MCF 10A (cell line): ENCODE measurements at regions not wholly inside any gene's neighbourhood (a gene's known extent, or its start where the extent isn't known, plus 50 kb on each side); places are given as distances from the start of the nearest gene placed in this dataset.

ENCODE experiments used
- BruUV-seq: library from RNA; stranded (reverse); fragments of 400-500 nt; replicated peaks from 2 replicates; lab custom pipeline; 2021; lab: Mats Ljungman, UMichigan
- CTCF ChIA-PET: fragments of 300-600 bp; sonication (Branson Sonifier 250); formaldehyde crosslinking; extraction: SDS; loops from one replicate; lab custom pipeline; 2021; ENCODE audit warnings: antibody characterized with exemption, inconsistent platforms; lab: Yijun Ruan, JAX
- POLR2A ChIA-PET: fragments of 300-600, 350-650 bp; sonication (Branson Sonifier 250); formaldehyde crosslinking; extraction: SDS; loops from one replicate; lab custom pipeline; 2020; ENCODE audit warnings: antibody characterized with exemption, inconsistent platforms; lab: Yijun Ruan, JAX
- DNase-seq: peaks from one replicate; pipeline ENCODE4 v3.0.0-alpha.2; 2018; ENCODE audit not compliant: unreplicated experiment
- H3K27ac Mint-ChIP-seq: one replicate; pipeline ENCODE4 v1.8.0; 2022; ENCODE audit warnings: mild to moderate bottlenecking, low read depth, mixed read lengths; ENCODE audit not compliant: unreplicated experiment
- H3K27me3 Mint-ChIP-seq: one replicate; pipeline ENCODE4 v1.8.0; 2022; ENCODE audit warnings: mixed read lengths; ENCODE audit not compliant: insufficient read depth, unreplicated experiment
- H3K36me3 Mint-ChIP-seq: one replicate; pipeline ENCODE4 v1.8.0; 2022; ENCODE audit warnings: mild to moderate bottlenecking, moderate library complexity, mixed read lengths; ENCODE audit not compliant: insufficient read depth, unreplicated experiment
- H3K4me1 Mint-ChIP-seq: one replicate; pipeline ENCODE4 v1.8.0; 2022; ENCODE audit warnings: mixed read lengths; ENCODE audit not compliant: insufficient read depth, unreplicated experiment
- H3K4me3 Mint-ChIP-seq: one replicate; pipeline ENCODE4 v1.8.0; 2022; ENCODE audit warnings: mild to moderate bottlenecking, moderate library complexity, mixed read lengths; ENCODE audit not compliant: unreplicated experiment
- H3K9me3 Mint-ChIP-seq: one replicate; pipeline ENCODE4 v1.8.0; 2022; ENCODE audit warnings: mixed read lengths; ENCODE audit not compliant: unreplicated experiment
- intact Hi-C: fragments of 100-400 bp; cut with micrococcal nuclease; formaldehyde crosslinking; loops from 2 replicates; pipeline ENCODE4 v1.14.1; 2022
- TF ChIP-seq, protein P1 (sequence below): fragments of 200-600 bp; IDR thresholded peaks from one replicate; pipeline ENCODE4 v1.8.0; 2022; ENCODE audit warnings: antibody characterized with exemption, mild to moderate bottlenecking; ENCODE audit not compliant: unreplicated experiment

DNA sequence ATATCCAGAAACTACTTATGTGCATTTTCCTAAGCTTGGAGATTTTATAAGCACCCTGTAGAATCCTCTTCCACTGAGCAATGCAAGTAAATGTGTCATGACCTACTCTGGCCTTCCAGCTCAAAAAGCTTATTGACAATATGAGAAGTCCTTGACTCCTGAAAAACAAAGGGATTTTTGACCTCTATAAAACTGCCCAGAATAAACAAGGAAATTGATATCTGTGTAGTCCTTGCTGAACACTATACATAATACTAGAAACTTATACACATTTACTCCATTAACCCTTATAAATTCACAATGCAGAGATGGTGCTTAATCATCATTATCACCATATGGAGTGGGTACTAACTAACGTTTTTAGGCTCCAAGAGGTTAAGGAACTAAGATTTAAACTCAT is 197.4 kb upstream of the KRR1 start:
- CTCF ChIA-PET = interaction anchor here (0.6 to 1.5 kb wide), 2 partner anchors 9 to 10 kb away, joined by 5 to 6 read pairs; no protein-coding TSS in a partner anchor
- intact Hi-C loops = no loop called here
- Mint-ChIP-seq H3K4me1 (peaks cover 16% of the 10 kb centered on the region), H3K27me3 (no peaks in the 10 kb centered on the region), H3K4me3 (no peak overlapping the region), H3K9me3 (no peaks in the 10 kb centered on the region), H3K36me3 (no peaks in the 10 kb centered on the region), H3K27ac (no peak overlapping the region)
- DNase-seq = no peak
- TF ChIP-seq, protein P1, sequence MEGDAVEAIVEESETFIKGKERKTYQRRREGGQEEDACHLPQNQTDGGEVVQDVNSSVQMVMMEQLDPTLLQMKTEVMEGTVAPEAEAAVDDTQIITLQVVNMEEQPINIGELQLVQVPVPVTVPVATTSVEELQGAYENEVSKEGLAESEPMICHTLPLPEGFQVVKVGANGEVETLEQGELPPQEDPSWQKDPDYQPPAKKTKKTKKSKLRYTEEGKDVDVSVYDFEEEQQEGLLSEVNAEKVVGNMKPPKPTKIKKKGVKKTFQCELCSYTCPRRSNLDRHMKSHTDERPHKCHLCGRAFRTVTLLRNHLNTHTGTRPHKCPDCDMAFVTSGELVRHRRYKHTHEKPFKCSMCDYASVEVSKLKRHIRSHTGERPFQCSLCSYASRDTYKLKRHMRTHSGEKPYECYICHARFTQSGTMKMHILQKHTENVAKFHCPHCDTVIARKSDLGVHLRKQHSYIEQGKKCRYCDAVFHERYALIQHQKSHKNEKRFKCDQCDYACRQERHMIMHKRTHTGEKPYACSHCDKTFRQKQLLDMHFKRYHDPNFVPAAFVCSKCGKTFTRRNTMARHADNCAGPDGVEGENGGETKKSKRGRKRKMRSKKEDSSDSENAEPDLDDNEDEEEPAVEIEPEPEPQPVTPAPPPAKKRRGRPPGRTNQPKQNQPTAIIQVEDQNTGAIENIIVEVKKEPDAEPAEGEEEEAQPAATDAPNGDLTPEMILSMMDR = no peak
- no TSS peak for BruUV-seq
- POLR2A ChIA-PET = interaction anchor here (1.1 kb wide), 1 partner anchor 39 kb away, joined by 4 read pairs; no protein-coding TSS in a partner anchor

DNA sequence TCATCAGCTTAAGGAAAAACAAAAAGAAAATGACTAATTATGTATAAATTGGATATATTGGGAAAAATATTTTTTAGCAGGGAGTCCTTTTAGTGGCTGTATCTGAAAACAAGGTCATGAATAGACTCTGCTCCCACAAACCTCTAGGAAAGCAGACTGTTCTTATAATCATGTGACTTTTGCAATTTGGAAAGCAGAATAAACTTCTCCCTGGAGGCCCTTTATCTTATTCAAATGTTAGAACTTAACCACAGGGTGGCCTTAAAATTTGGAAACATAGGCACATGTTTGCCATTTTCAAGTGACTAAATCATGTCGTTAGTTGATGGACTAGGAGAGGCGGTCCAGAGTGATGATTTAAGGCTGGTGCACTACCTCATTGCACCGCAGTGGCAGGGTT is 196.6 kb upstream of the KRR1 start:
- Mint-ChIP-seq H3K27me3 (no peaks in the 10 kb centered on the region), H3K4me3 (no peak overlapping the region), H3K27ac (no peak overlapping the region), H3K9me3 (no peaks in the 10 kb centered on the region), H3K36me3 (no peaks in the 10 kb centered on the region), H3K4me1 (peaks cover 9% of the 10 kb centered on the region)
- POLR2A ChIA-PET = interaction anchor here (1.1 to 1.2 kb wide), 2 partner anchors 11 to 39 kb away, joined by 3 to 4 read pairs; no protein-coding TSS in a partner anchor
- DNase-seq = no peak
- BruUV-seq = no TSS peak
- CTCF ChIA-PET = interaction anchor here (1.5 kb wide), 1 partner anchor 9 kb away, joined by 5 read pairs; no protein-coding TSS in a partner anchor
- TF ChIP-seq, protein P1 = no peak
- intact Hi-C loops = no loop called here

- Mint-ChIP-seq H3K27ac (no peak overlapping the region), H3K36me3 (no peaks in the 10 kb centered on the region), H3K4me1 (peaks cover 5% of the 10 kb centered on the region), H3K27me3 (no peaks in the 10 kb centered on the region), H3K9me3 (no peaks in the 10 kb centered on the region), H3K4me3 (no peak overlapping the region)
- no TSS peak for BruUV-seq
- ChIA-PET CTCF (interaction anchor here (0.6 kb wide), 1 partner anchor 120 kb away, joined by 3 read pairs; no protein-coding TSS in a partner anchor), POLR2A (interaction anchor here (1.2 kb wide), 1 partner anchor 12 kb away, joined by 3 read pairs; no protein-coding TSS in a partner anchor)
- DNase-seq = no peak
- intact Hi-C loops = no loop called here
- TF ChIP-seq, protein P1 = no peak
These were observed 195.6 kb upstream of the KRR1 start for GRCh38 chr12:75706786-75707605.
